ENCODE measurements at regions not wholly inside any gene's neighbourhood (a gene's known extent, or its start where the extent isn't known, plus 50 kb on each side); places are given as distances from the start of the nearest gene placed in this dataset.

DNA sequence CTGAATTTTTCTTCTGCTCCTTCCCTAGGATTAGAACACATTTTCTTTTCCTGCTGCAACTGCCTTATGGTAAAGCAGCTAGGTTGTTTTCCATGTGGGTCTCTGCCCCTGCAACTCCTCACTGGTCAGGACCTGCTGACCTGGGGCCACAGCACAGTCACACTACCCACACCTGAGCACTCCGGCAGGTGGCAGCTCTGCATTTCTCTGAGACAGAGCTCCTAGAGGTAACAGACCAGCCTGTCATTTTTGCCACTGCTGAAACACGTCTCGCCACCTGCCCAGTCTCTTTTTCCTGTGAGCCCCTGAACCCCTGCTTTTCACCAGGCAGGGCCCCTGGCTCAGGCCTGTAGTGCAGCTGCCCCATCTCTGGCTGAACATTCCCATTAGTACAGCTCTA is 609.6 kb downstream of the HINT1 start:
- Histone ChIP-seq H3K9me3 (peaks cover under 1 to 10% of the 10 kb centered on the region in 2 donors), H3K4me3 (no peak overlapping the region), H3K4me1 (peaks cover 0 to 3% of the 10 kb centered on the region in 2 donors), H3K27me3 (no peaks in the 10 kb centered on the region), H3K27ac (no peak overlapping the region), H3K36me3 (no peaks in the 10 kb centered on the region)
- TF ChIP-seq, protein P1, sequence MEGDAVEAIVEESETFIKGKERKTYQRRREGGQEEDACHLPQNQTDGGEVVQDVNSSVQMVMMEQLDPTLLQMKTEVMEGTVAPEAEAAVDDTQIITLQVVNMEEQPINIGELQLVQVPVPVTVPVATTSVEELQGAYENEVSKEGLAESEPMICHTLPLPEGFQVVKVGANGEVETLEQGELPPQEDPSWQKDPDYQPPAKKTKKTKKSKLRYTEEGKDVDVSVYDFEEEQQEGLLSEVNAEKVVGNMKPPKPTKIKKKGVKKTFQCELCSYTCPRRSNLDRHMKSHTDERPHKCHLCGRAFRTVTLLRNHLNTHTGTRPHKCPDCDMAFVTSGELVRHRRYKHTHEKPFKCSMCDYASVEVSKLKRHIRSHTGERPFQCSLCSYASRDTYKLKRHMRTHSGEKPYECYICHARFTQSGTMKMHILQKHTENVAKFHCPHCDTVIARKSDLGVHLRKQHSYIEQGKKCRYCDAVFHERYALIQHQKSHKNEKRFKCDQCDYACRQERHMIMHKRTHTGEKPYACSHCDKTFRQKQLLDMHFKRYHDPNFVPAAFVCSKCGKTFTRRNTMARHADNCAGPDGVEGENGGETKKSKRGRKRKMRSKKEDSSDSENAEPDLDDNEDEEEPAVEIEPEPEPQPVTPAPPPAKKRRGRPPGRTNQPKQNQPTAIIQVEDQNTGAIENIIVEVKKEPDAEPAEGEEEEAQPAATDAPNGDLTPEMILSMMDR (IDR thresholded peaks at IDR 0.05), result no peak
- intact Hi-C loops (cut with DNase I), result no loop called here
- DNase-seq (ENCODE audit: low spot score in 2 of 2), result no peak

DNA sequence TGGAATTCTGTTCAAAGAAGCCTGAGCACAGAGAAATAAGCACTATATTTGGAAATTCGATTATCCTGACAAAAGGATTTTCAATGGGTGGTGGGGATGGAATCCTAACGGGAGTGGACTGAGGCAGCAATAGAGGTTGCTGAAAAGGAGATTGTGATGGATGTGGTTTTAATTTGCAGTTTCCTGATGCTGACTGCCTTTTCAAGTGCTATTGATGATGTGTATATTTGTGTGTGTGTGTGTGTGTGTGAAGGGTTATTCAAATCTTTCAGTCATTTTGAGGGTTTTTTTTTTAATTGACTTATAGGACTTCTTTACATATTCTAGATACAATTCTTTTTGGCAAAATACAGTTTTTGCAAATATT is 614.5 kb downstream of the HINT1 start:
- Histone ChIP-seq H3K4me1 (peaks cover 0 to 8% of the 10 kb centered on the region in 2 donors), H3K27me3 (no peaks in the 10 kb centered on the region), H3K36me3 (no peaks in the 10 kb centered on the region), H3K4me3 (no peak overlapping the region), H3K27ac (peak overlapping the region in 1 of 2 donors; percentile 55), H3K9me3 (no peaks in the 10 kb centered on the region)
- intact Hi-C loops (cut with DNase I), result no loop called here
- DNase-seq (ENCODE audit: low spot score in 2 of 2), result no peak
- TF ChIP-seq, protein P1 (IDR thresholded peaks at IDR 0.05), result no peak

- no peak for DNase-seq (ENCODE audit: low spot score in 2 of 2)
- Histone ChIP-seq H3K4me3 (no peak overlapping the region), H3K27ac (peak overlapping the region in 1 of 2 donors; percentile 55), H3K9me3 (no peaks in the 10 kb centered on the region), H3K4me1 (peaks cover 0 to 8% of the 10 kb centered on the region in 2 donors), H3K27me3 (no peaks in the 10 kb centered on the region), H3K36me3 (no peaks in the 10 kb centered on the region)
- intact Hi-C loops (cut with DNase I), result loop anchor here (5.0 to 10.0 kb wide), 3 partner anchors 445 to 648 kb away; partner anchors contain the start of gene CHSY3
- TF ChIP-seq, protein P1 (IDR thresholded peaks at IDR 0.05), result no peak
These were observed 615.0 kb downstream of the HINT1 start for GRCh38 chr5:130549884-130550561.

DNA sequence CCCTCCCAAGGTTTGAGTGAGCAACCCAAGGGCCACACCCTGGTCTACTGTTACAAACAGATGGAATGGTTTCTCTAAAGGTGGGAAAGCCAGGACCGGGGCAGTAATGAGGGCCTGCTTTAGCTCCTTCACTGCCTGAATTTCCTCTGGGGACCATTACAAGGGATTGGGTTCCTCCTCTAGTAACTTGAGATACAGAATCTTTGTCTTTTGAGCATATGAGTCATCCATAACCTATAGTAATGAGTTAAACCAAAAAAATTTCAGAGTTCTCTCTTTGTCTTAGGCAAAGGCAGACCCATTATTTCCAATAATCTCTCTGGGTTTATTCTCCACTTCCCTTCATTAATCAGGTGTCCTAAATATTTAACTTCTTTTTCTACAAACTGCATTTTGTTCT is 618.8 kb downstream of the HINT1 start:
- no peak for DNase-seq (ENCODE audit: low spot score in 2 of 2)
- TF ChIP-seq, protein P1 (IDR thresholded peaks at IDR 0.05), result no peak
- Histone ChIP-seq H3K27me3 (no peaks in the 10 kb centered on the region), H3K36me3 (no peaks in the 10 kb centered on the region), H3K4me3 (no peak overlapping the region), H3K4me1 (peaks cover 0 to 8% of the 10 kb centered on the region in 2 donors), H3K9me3 (no peaks in the 10 kb centered on the region), H3K27ac (no peak overlapping the region)
- intact Hi-C loops (cut with DNase I), result loop anchor here (5.0 to 10.0 kb wide), 3 partner anchors 441 to 644 kb away; partner anchors contain the start of gene CHSY3

- Histone ChIP-seq H3K36me3 (no peaks in the 10 kb centered on the region), H3K27ac (no peak overlapping the region), H3K4me1 (peaks cover 0 to 4% of the 10 kb centered on the region in 2 donors), H3K9me3 (no peaks in the 10 kb centered on the region), H3K27me3 (no peaks in the 10 kb centered on the region), H3K4me3 (no peak overlapping the region)
- DNase-seq (ENCODE audit: low spot score in 2 of 2), result no peak
- intact Hi-C loops (cut with DNase I), result loop anchor here (5.0 to 10.0 kb wide), 3 partner anchors 440 to 643 kb away; partner anchors contain the start of gene CHSY3
- TF ChIP-seq, protein P1 (IDR thresholded peaks at IDR 0.05), result peak in 1 of 3 experiments; percentile 8
These were observed 619.8 kb downstream of the HINT1 start for GRCh38 chr5:130545291-130545690.

Measured in ascending aorta (tissue), 2 donors.